Lower lobe of right lung (tissue), 2 donors: ENCODE measurements at regions not wholly inside any gene's neighbourhood (a gene's known extent, or its start where the extent isn't known, plus 50 kb on each side); places are given as distances from the start of the nearest gene placed in this dataset.

Experiments used
- ATAC-seq, 2 donors: fragments of 200-7000 bp; cut with Tn5 transposase; one replicate each; pipeline ENCODE4 v1.9.1; 2020 to 2022; ENCODE audit warnings: mild to moderate bottlenecking in 2 of 2, moderate library complexity in 2 of 2
- DNase-seq: peaks from one replicate; pipeline ENCODE4 v3.0.0-alpha.2; 2020
- H3K27ac ChIP-seq: fragments of 200-600 bp; one replicate; pipeline ENCODE4 v1.8.0; 2022
- H3K27me3 ChIP-seq: fragments of 200-600 bp; one replicate; pipeline ENCODE4 v1.8.0; 2022; ENCODE audit warnings: low read depth
- H3K36me3 ChIP-seq: fragments of 200-600 bp; one replicate; pipeline ENCODE4 v1.8.0; 2022; ENCODE audit warnings: mild to moderate bottlenecking
- H3K4me1 ChIP-seq: fragments of 200-600 bp; one replicate; pipeline ENCODE4 v1.8.0; 2022
- H3K4me3 ChIP-seq: fragments of 200-600 bp; one replicate; pipeline ENCODE4 v1.8.0; 2022; ENCODE audit warnings: mild to moderate bottlenecking
- H3K9me3 ChIP-seq: fragments of 200-600 bp; one replicate; pipeline ENCODE4 v1.8.0; 2022
- CTCF ChIP-seq: fragments of 200-600 bp; IDR thresholded peaks from one replicate; pipeline ENCODE4 v1.8.0; 2022; ENCODE audit warnings: antibody characterized with exemption, mild to moderate bottlenecking
- intact Hi-C: fragments of 100-400 bp; cut with DNase I; formaldehyde crosslinking; loops from one replicate; pipeline ENCODE4 v1.11.0; 2022
- donor health status: DM: no; HTN: yes; CAD: no; lungs with severe emphysema.

DNA sequence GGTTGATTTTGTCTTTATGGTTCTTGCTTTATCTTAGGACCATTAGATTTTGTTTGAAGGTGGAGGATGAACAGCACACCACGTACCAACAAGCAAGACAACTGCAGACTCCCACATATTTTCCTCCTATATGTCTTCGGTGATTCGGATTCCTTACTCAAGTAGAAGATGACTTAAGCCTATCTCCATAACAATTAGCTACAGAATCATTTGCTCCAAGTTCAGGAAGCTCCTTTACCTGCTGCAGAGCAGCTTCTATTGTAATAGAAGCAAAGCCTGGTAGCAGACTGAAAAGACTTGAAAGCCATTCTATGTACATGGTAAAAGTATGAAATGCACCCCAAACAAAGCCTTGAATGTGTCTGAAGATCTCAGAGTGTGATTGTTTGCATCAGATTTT is 229.0 kb downstream of the SOX2 start:
- H3K27me3 ChIP-seq = no peaks in the 10 kb centered on the region
- no peak overlapping the region for H3K4me3 ChIP-seq
- H3K36me3 ChIP-seq = no peaks in the 10 kb centered on the region
- H3K9me3 ChIP-seq = no peaks in the 10 kb centered on the region
- ATAC-seq (no peak), DNase-seq (no peak)
- intact Hi-C loops = no loop called here
- TF ChIP-seq CTCF = no peak
- no peak overlapping the region for H3K27ac ChIP-seq
- no peaks in the 10 kb centered on the region for H3K4me1 ChIP-seq

DNA sequence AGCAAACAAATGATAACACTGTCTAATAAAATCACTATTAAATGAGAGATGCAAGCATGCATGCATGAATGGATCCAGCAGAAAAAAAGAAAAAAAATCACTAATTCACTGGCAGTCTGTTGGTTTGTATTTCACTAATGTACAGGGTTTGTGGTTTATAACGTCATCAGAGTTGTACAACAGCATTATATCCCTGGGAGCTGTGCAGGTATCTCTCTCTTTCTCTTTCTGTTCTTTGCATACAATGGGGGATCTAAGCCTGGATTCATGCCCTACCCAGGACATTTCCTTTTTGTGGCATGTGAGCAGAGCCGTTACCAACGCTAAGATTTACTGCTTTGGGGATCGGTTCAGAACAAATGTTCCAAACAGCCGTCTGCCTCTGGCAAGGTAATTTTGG is 229.5 kb downstream of the SOX2 start:
- no peak for TF ChIP-seq CTCF
- Histone ChIP-seq H3K27me3 (no peaks in the 10 kb centered on the region), H3K36me3 (no peaks in the 10 kb centered on the region), H3K4me1 (no peaks in the 10 kb centered on the region), H3K4me3 (no peak overlapping the region), H3K9me3 (no peaks in the 10 kb centered on the region), H3K27ac (no peak overlapping the region)
- no peak for DNase-seq
- no peak for ATAC-seq
- intact Hi-C loops = no loop called here

DNA sequence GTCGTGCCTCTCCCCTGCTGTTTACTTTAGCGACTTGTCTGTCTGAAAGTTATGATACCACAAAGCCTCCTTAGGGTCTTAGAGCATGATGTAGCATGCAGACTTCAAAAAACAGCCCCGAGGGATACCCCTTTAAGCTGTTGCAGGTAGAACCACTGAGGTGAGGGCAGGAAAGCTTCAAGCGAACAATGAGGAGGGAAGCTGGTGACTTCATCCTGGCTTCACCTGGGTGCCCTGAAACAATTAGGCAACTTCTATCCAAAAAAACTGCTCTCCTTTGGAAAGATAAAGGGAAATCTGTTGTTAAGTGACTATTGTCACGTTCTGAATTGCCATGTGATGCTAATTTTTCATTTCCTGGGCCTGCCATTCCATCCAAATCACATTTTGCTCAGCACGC is 231.6 kb downstream of the SOX2 start:
- no peak for TF ChIP-seq CTCF
- no peak overlapping the region for H3K4me3 ChIP-seq
- no peaks in the 10 kb centered on the region for H3K36me3 ChIP-seq
- ATAC-seq (no peak), DNase-seq (no peak)
- H3K27me3 ChIP-seq = no peaks in the 10 kb centered on the region
- intact Hi-C loops = no loop called here
- no peaks in the 10 kb centered on the region for H3K9me3 ChIP-seq
- H3K4me1 ChIP-seq = no peaks in the 10 kb centered on the region
- no peak overlapping the region for H3K27ac ChIP-seq

DNA sequence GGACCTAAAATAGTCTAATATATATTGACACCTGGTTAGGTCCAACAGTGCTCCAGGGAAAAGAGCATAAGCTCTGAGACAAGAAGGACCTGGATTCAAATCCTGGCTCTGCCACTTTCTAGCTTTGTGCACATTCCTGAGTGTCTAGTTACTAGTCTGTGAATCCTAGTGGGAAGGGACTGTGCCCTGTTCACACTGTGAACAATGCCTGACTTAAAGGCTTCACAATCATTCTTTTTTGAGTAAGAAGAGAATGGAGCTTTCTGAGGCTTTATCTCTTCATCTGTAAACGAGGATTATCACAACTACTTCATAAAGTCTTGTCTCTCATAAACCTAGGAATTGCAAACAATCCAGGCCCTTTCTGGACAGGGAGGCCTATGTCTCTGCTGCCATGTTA is 235.9 kb downstream of the SOX2 start:
- Histone ChIP-seq H3K9me3 (no peaks in the 10 kb centered on the region), H3K27ac (no peak overlapping the region), H3K4me3 (no peak overlapping the region), H3K36me3 (no peaks in the 10 kb centered on the region), H3K4me1 (no peaks in the 10 kb centered on the region), H3K27me3 (no peaks in the 10 kb centered on the region)
- intact Hi-C loops = no loop called here
- no peak for TF ChIP-seq CTCF
- DNase-seq (no peak), ATAC-seq (no peak)

- ATAC-seq = no peak
Observed at GRCh38 chr3:181948286-181948685, 236.6 kb downstream of the SOX2 start.

More at GRCh38 chr3:181948286-181948685, 236.6 kb downstream of the SOX2 start:
- intact Hi-C loops = no loop called here
- H3K9me3 ChIP-seq = no peaks in the 10 kb centered on the region
- no peak for DNase-seq
- H3K4me3 ChIP-seq = no peak overlapping the region
- no peak for TF ChIP-seq CTCF
- H3K4me1 ChIP-seq = no peaks in the 10 kb centered on the region
- H3K27ac ChIP-seq = no peak overlapping the region
- H3K27me3 ChIP-seq = no peaks in the 10 kb centered on the region
- no peaks in the 10 kb centered on the region for H3K36me3 ChIP-seq
